Islet of Langerhans (tissue), 1 donor: ENCODE measurements at regions not wholly inside any gene's neighbourhood (a gene's known extent, or its start where the extent isn't known, plus 50 kb on each side); places are given as distances from the start of the nearest gene placed in this dataset.
"Not testable (repeated sequence)": the region's sequence is repeated elsewhere in the genome, so short reads cannot be mapped to it uniquely, and the experiment has no call there.

Experiments
- FAIRE-seq: peaks from one replicate; lab custom pipeline; 2011; peaks lifted over from hg19 to GRCh38; lab: Jason Lieb, UNC

DNA sequence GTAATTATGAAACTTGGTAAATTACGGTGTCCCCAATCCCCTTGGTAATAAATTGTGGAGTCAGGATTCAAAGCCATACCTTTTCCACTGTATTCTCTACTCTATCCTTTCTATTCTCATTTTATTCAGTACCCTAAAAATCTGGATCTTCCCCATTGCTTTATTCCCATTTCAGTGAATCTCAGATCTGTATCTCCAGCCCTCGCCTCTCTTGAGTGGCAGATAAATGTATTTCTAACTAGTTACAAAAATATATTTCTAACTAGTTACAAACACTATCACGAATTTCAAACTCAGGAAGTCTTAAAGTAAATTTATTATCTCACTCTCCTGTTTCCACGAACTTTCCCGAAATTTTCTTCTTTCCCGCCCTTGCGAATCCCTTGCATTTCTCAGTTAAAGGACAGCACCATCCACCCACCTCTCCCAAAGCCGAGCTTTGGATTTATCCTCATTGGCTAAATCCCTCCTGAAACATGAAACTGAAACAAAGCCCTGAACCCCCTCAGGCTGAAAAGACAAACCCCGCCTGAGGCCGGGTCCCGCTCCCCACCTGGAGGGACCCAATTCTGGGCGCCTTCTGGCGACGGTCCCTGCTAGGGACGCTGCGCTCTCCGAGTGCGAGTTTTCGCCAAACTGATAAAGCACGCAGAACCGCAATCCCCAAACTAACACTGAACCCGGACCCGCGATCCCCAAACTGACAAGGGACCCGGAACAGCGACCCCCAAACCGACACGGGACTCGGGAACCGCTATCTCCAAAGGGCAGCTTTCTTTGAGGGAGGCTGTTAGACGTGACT is 164.3 kb upstream of the PABPC3 start:
- no peak for FAIRE-seq

DNA sequence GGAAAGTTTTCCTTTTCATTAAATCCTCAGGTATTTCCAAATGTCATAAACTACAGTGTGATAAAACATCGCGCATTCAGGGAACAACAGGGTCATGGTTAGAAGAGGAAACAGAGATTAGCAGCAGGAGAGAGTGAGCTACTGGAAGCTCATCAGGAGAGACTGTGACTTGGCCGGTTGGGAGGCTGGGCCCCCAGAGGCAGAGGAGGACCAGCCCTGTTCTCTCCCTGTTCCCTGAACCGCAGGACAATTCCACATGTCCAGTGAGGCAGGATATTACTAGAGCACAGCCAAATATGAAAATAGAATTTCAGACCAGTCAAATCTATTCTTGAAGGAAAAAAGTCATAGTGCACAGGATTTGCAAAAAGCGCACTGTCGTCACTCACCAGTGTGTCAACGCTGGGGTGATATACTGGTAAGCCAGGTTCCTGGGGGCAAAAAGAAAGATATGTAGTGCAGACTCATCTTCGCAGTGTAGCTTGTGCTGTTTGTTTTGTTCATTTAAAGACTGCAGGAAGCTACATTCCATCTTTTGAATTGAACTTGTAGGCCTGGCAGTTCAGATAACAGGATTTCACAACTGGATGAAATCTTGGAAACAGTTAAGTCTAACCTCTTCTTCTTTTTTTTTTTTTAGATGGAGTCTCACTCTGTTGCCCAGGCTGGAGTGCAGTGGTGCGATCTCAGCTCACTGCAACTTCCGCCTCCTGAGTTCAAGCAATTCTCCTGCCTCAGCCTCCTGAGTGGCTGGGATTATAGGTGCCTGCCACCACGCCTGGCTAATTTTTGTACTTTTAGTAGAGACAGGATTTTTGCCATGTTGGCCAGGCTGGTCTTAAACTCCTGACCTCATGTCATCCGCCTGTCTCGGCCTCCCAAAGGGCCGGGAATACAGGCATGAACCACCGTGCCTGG is 162.6 kb upstream of the PABPC3 start:
- not testable (repeated sequence) for FAIRE-seq

DNA sequence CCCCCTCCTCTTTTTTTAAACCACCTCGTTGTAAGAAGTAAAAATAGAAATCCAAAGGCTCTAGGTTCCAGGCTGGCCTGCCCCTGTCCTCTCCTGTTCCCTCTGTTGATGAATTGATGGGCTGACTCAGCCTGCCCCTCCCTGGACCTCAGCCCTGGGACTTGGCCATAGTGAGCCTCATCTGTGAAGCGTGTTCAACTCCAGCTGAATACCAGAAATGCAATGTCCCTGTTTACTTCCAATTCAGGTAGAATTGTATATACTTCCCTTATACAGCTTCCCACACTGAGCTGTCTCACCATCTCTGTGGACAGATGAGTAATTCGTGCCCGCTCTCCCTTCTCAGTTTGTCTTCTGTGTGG is 161.9 kb upstream of the PABPC3 start:
- not testable (repeated sequence) for FAIRE-seq

DNA sequence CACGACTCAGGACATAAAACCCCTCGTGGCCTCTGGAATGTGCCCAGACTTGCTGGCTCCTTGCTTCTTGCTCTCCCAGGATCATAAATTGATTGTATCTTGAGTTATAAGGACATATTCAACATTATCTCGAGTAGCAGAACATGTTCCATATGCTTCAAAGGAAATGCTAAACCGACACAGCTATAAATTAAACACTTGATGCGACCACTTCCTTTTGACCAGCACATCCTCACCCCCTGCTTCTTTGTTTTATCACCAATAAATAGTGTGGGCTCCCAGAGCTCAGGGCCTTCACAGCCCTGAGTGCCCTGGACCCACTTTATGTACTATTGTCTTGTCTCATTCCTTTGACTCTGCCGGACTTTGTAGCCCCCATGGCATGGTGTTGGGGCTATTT is 157.0 kb upstream of the PABPC3 start:
- no peak for FAIRE-seq

DNA sequence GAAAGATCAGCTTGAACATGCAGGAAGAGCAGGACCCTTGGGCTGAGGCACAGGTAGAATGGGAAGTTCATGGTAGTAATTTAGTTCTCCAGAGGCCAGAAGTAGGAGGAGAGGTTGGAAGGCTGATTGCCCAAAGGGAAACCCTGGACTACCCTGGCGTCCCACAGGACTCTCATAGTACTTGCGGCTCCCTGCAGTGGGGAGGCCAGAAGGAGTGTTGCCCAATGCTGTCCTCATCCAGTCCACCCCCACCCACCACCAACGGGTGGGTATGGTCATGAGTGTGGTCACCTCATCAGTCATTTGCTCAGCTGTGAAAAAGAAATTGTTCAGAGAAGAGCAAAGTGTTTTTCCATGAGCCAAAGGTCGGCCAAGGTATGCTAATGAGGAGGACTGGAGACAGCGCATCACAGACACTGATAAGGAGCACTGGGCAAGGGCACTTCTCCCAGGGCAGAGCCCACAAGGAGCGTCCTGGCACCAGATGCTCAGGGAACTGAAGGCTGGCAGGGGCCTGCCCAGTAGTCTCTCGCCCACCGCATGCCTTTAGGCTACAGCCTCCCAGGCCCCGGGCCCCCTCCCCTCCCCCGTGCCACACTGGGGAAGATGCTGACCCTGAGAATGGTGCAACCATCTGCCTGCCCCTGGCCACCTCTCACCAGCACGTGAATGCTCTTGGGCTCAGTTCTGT is 154.8 kb upstream of the PABPC3 start:
- not testable (repeated sequence) for FAIRE-seq

DNA sequence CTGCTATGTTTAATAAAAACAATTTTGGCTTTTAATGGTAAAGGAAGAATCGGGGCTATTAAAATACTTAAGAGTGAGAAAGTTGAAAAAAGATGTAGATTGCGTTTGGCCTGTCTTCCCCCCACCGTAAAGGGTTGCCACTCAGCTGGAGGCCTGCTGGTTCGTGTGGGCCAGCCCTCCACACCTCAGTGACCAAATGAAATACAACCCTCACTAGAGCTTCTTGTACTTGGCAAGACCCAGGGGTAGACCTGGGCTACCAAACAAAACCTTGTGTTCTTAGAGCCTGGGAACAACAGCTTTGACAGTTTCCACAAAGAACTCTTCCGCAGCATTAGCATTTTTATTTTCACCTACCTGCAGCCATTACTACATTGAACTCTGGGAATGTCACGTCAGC is 152.8 kb upstream of the PABPC3 start:
- FAIRE-seq = no peak

DNA sequence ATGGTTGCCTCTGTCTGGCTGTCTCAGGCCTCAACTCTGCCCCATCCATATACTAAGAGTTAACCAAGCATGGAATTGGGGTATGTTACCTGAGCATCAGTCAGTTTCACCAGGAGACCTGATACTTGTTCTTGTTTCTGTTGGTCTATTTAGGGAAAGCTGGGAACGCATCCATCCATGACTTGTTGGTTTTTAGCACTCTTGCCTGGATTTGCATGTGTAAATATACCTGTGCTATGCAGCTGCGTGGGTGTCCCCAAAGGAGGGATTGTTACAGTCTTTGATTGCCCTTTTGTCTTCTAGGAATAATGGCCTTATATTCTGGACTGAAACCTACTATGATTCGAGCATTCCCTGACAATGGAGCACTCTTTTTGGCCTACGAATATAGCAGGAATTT is 151.9 kb upstream of the PABPC3 start:
- FAIRE-seq = not testable (repeated sequence)

DNA sequence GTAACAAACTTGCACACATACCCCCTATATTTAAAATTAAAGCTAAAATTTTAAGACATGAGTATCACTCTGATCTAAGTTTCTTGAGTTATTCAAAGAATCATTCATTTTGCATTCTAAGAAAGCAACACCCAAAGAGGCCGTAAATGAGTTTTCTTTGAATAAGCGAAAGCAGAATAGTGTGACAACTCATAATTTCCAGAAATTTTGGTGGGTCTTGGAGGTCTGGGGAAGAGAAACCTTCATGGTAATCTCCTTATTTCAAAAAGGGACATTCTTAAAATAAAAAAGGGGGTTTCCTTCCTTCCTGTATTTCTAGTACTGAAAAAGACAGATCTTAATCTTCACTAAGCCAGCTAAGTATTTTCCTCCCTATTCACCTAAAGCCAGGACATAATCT is 147.0 kb upstream of the PABPC3 start:
- not testable (repeated sequence) for FAIRE-seq

DNA sequence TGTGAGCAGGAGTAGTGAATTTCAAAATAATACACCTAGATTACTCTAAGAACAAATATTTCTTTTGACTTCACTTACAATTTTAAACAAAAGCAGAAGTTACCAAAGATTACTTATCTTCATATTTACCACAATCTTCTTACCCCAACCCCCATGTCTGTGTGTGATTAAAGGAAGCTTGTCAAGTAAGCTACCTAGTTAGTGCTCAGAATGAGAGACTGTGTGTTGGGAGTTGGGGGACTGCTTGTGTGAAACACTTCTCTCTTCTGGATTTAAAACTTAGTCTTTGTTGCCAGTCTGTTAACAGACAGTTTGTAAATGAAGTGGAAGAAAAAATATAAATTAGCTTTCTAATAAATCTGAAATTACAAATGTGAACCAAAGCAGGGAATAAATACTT is 145.3 kb upstream of the PABPC3 start:
- FAIRE-seq = not testable (repeated sequence)

DNA sequence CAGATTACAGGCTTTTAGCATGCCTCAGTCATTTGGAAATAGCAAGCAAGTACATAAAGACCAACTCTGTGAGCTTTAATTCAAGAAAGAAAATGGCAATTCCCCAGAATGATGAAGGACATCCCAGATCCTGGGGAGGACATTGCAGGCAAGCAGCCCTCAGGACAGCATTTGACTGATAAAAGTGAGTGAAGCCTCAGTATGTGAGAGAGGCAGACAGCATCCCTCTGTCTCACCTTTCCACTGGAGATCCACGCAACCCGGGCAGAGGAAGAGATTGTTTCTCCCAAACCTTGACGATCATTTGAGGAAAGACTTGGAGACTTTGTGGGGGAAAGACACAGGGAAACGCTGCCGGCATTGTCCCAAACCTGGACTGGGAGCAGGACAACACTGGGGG is 128.0 kb upstream of the PABPC3 start:
- FAIRE-seq = not testable (repeated sequence)

DNA sequence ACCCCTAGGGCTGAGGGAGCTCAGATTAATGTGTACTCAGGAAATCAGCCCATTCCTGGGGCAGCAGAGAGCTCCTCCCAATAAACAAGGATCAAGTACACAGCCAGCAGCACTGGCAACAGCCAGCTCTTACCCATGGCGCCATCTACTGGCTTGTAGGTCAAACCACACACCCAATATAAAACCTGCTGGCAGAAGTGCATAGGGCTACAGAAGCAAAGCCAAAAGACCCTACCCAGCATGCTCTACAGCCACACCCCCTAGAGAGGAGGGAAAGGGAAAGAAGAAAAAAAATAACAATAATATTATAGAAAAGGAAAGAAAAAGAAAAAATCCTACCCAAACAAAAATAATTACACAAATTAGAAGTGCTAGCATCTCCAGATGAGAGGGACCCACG is 127.5 kb upstream of the PABPC3 start:
- FAIRE-seq = not testable (repeated sequence)

DNA sequence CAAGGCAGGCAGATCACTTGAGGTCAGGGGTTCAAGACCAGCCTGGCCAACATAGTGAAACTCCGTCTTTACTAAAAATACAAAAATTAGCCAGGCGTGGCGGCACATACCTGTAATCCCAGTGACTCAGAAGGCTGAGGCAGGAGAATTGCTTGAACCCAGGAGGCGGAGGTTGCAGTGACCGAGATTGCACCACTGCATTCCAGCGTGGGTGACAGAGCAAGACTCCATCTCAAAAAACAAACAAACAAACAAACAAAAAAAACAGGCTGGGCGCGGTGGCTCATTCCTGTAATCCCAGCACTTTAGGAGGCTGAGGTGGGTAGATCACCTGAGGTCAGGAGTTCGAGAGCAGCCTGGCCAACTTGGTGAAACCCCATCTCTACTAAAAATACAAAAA is 122.8 kb upstream of the PABPC3 start:
- FAIRE-seq = not testable (repeated sequence)

DNA sequence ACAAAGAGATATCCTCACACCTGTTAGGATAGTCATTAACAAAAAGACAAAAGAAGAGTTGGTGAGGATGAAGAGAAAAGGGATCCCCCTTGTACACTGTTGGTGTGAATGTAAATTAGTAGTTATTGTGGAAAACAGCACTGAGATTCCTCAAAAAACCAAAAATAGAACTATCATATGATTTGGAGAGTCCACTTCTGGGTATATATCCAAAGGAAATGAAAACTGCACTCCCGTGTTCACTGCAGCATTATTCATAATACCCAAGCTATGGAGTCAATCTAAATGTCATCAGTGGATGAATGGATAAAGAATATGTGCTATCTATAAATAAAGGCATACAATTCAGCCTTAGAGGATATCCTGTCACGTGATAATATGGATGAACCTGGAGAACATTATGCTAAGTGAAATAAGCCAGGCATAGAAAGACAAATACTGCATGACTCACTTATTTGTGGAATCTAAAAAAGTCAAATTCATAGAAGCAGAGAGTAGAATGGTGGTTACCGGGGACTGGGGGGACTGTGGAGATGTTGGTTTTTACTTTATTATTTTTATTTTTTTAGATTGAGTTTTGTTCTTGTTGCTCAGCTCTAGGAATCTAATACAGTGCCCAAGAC is 114.6 kb upstream of the PABPC3 start:
- FAIRE-seq = not testable (repeated sequence)

DNA sequence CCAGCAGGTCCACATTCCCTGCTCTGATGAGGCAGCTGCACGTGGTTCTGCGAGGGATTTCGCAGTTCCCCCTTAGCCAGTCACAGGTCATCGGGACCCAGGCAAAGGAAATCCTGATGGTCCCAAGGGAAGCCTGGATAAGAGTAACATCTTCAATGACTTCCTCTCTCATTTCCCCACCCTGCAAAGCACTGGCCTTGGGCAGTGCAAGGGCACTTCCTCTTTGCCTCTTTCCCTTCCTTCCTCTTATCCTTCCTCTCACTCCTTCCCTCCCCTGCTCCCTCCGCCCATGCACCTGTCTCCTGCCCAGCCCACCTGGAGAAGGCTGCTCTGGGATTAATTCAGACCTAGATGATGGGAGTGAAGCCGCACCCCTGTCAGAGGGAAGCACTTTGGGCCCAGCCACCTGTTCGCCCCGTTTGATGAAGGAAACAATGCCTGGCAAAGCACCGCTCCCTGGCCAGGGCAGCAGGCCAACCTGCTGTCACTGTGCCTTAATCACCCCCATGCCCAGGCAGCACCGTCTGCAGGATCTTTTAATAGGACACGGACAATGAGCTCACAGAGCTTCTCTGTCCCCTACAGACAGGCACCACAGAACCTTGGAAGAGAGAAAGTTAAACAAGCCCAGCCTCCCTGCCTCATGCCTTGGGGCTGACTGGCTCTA is 113.5 kb upstream of the PABPC3 start:
- FAIRE-seq = no peak

DNA sequence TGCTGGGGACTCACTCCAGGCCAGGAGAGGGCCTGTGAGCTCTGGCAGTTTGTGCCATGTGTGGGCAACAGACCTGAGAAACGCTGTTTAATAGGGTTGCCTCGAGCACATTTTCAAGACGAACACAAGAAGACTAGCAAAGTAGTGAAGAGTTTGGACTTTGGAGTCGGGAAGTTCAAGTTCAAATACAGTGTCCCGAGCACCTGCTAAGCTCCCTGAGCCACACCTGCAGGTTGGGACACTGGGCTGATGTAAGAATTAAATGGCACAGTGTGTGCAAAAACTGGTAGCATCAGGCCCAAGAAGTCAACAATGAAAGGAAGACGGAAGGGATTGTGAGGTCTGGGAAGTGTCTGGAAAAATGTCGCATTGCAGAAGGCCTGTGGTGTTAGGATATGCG is 112.8 kb upstream of the PABPC3 start:
- no peak for FAIRE-seq

DNA sequence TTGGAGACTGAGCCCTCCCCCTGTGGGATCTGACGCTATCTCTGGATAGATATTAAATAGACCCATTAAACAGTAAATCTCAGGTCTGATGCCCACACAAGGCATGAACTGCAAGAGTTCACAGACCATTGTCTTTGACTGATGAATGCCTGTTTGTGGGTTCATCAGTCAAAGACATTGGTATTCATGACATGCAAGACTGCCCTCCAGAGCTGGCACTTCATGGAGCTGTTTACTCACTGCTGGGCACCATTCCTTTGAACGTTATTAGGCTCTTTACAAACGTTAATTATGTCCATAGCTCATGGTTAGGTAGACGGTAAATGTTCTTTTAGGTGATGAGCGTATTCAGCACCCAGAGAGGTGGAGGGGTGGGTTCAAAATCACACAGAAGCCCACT is 111.8 kb upstream of the PABPC3 start:
- FAIRE-seq = no peak

DNA sequence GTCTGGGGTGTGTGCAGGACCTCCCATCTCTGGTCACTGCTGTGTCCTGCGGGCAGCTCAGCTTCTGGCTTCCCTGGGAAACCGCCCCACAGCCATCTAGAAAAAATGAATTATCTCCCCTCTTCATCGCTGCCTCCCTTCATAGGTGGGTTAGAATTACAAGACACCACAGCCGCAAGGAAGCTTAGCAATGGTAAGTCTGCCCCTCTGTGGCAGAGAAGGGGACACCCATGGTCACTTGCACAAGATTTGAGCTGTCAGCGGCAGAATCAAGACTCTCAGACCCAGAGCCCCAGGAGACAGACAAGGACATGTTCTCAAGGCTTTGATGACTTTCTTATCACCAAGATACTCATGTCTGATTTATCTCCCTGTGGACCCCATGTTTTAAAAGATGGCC is 110.8 kb upstream of the PABPC3 start:
- no peak for FAIRE-seq

DNA sequence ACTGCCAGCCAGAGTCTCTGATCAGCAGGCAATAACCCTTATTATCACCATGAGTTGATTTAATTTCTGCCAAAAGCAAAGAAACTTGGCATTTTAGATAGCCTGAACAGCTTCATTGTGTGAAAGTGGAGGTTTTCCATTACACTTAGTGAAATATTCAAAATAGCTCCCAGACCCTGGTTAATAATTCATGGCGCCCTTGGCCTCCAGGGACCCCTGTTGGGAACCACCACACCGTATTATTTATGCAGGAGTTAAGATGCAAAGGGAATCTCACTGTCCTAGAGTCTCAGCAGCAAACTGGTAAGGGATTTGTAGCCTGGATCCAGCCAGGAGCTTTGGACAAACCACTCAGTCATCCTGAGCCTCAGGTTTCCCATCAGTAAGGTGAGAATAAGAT is 110.0 kb upstream of the PABPC3 start:
- FAIRE-seq = no peak

DNA sequence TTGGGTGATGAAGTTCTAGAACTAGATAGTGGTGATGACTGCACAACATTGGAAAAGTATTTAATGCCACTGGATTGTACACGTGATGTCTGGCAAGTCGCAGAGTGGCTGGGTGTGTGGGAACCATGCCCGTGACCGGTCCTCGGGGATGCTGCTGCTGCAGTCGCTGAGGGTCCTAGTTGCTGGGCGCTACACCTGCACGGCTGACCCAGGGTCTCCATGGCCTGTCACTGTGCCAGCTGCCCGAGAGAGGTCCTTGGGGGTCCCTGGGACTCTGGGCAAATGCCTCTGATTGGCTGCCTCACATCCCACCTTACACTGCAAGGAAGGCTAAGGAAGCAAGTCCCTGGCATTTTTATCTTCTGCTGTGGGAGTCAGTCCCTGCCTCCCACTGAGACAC is 109.1 kb upstream of the PABPC3 start:
- FAIRE-seq = no peak

DNA sequence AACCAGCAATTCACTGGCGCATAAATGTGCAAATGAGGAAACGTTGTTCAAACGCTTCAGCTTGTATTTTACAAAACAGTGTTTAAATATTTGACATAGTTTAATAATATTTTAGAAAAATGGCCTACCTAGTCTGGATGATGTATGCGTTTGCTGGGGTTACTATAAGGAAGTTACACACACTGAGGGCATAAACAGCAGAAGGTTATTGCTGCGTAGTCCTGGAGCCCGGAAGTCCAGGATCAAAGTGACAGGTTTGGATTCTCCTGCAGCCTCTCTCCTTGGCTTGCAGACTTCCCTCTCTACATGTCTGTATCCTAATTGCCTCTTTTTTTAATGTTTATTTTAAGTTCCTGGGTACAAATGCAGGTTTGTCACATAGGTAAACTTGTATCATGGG is 106.0 kb upstream of the PABPC3 start:
- FAIRE-seq = not testable (repeated sequence)

DNA sequence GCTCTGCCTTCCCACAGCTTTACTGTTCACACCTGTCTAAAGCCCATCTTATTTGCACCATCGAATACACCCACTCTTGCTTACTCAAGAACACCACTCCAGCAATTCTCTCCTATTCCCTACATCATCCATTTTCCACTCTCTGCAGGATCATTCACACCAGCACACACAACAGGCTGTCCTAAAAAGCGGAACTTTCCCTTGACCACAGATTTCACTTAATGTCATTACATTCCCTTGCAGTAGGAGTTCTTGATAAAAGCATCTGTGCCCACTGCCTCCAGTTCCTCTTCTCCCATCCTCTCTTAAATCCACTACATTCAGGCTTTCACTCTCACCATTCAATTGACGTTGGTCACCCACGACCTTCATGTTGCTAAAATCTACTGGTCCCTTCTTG is 103.0 kb upstream of the PABPC3 start:
- FAIRE-seq = not testable (repeated sequence)
